GM23338 (cell line): ENCODE measurements at regions not wholly inside any gene's neighbourhood (a gene's known extent, or its start where the extent isn't known, plus 50 kb on each side); places are given as distances from the start of the nearest gene placed in this dataset.

Experiments
- EZH2 ChIP-seq: fragments of 200-600 bp; sonication (generic); IDR thresholded peaks from one replicate; pipeline ENCODE4 v1.8.0; 2017; ENCODE audit warnings: antibody characterized with exemption, mild to moderate bottlenecking, low read depth; ENCODE audit not compliant: unreplicated experiment
- EZH2phosphoT487 ChIP-seq: fragments of 200-600 bp; sonication (generic); IDR thresholded peaks from one replicate; pipeline ENCODE4 v1.8.1; 2018; ENCODE audit warnings: antibody characterized with exemption; ENCODE audit not compliant: unreplicated experiment
- JUNB ChIP-seq: IDR thresholded peaks from one replicate; pipeline ENCODE4 v1.6.1; 2016; ENCODE audit warnings: antibody characterized with exemption; ENCODE audit not compliant: unreplicated experiment
- POLR2AphosphoS5 ChIP-seq: IDR thresholded peaks from 2 replicates; pipeline ENCODE4 v1.6.1; 2016; ENCODE audit warnings: antibody characterized with exemption, low read depth
- STAT1 ChIP-seq: IDR thresholded peaks from one replicate; pipeline ENCODE4 v1.6.1; 2016; ENCODE audit warnings: antibody characterized with exemption; ENCODE audit not compliant: unreplicated experiment
- TF ChIP-seq, protein P1 (sequence below), 2 experiments: fragments of 200-600 bp in 1 of 2; sonication (generic) in 1 of 2; conservative IDR thresholded peaks; 2 replicates each; pipeline versions ENCODE4 v1.5.1 to v1.6.1; 2016 to 2017; ENCODE audit warnings: antibody characterized with exemption in 2 of 2, low read depth in 2 of 2, mild to moderate bottlenecking in 2 of 2, moderate library complexity in 1 of 2
- TF ChIP-seq, protein P2 (sequence below): IDR thresholded peaks from one replicate; pipeline ENCODE4 v1.6.1; 2018; ENCODE audit warnings: antibody characterized with exemption; ENCODE audit not compliant: unreplicated experiment

DNA sequence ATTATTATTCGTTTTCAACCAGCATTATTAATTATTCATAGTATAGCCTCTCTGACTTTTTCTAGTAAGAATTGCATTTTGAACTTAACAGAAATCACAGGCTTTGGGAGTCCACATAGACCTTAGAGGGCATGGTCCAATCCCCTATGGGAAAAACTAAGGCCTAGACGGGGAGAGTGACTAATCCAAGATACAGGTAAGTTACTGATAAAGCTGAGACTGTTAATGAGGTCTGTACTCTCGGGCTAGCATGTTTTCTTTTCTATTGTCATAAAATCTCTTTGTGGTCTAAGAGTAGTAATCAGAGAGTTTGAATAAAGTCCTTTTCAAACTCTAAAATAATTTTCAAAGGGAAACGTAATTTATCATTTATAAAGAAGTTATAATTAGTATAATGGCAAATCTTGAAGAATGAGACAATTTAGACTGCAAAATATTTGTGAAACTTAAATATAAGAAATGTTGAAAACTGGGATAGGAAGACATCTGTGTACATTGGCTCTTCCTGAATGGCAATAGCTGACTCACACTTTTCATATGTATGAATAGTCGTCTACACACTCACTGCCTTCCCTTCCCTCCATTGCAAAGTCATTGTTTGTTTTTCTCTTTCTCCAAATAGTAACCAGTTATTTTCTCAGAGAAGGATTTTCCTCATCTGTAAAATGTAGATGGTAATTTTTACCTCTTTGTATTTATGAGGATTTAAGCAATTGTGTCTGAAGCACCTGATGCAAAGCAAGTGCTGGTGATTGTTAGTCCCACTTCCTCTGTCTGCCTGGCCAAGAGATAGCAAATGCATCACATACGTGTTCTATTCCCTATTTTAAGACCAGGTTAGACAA lies 207.9 kb upstream of the CD180 start:
- TF ChIP-seq, protein P1, sequence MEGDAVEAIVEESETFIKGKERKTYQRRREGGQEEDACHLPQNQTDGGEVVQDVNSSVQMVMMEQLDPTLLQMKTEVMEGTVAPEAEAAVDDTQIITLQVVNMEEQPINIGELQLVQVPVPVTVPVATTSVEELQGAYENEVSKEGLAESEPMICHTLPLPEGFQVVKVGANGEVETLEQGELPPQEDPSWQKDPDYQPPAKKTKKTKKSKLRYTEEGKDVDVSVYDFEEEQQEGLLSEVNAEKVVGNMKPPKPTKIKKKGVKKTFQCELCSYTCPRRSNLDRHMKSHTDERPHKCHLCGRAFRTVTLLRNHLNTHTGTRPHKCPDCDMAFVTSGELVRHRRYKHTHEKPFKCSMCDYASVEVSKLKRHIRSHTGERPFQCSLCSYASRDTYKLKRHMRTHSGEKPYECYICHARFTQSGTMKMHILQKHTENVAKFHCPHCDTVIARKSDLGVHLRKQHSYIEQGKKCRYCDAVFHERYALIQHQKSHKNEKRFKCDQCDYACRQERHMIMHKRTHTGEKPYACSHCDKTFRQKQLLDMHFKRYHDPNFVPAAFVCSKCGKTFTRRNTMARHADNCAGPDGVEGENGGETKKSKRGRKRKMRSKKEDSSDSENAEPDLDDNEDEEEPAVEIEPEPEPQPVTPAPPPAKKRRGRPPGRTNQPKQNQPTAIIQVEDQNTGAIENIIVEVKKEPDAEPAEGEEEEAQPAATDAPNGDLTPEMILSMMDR (conservative IDR thresholded peaks at IDR 0.05; ENCODE audit: low read depth in 2 of 2): no peak
- TF ChIP-seq EZH2 (no peak), POLR2AphosphoS5 (no peak), EZH2phosphoT487 (no peak), JUNB (no peak), STAT1 (no peak)
- TF ChIP-seq, protein P2, sequence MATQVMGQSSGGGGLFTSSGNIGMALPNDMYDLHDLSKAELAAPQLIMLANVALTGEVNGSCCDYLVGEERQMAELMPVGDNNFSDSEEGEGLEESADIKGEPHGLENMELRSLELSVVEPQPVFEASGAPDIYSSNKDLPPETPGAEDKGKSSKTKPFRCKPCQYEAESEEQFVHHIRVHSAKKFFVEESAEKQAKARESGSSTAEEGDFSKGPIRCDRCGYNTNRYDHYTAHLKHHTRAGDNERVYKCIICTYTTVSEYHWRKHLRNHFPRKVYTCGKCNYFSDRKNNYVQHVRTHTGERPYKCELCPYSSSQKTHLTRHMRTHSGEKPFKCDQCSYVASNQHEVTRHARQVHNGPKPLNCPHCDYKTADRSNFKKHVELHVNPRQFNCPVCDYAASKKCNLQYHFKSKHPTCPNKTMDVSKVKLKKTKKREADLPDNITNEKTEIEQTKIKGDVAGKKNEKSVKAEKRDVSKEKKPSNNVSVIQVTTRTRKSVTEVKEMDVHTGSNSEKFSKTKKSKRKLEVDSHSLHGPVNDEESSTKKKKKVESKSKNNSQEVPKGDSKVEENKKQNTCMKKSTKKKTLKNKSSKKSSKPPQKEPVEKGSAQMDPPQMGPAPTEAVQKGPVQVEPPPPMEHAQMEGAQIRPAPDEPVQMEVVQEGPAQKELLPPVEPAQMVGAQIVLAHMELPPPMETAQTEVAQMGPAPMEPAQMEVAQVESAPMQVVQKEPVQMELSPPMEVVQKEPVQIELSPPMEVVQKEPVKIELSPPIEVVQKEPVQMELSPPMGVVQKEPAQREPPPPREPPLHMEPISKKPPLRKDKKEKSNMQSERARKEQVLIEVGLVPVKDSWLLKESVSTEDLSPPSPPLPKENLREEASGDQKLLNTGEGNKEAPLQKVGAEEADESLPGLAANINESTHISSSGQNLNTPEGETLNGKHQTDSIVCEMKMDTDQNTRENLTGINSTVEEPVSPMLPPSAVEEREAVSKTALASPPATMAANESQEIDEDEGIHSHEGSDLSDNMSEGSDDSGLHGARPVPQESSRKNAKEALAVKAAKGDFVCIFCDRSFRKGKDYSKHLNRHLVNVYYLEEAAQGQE: no peak
